Gastroesophageal sphincter (tissue), 4 donors: ENCODE measurements at regions not wholly inside any gene's neighbourhood (a gene's known extent, or its start where the extent isn't known, plus 50 kb on each side); places are given as distances from the start of the nearest gene placed in this dataset.

Source experiments
- ATAC-seq: fragments of 150-250 bp; one replicate; pipeline ENCODE4 v1.9.1; 2016; ENCODE audit warnings: mild to moderate bottlenecking, moderate library complexity
- H3K27ac ChIP-seq, 4 donors: fragments of 200-600 bp; sonication (generic) in 3 of 4; 1 replicate in 3 of 4; 2 replicates in 1 of 4; pipeline ENCODE4 v1.5.1; 2016 to 2019
- H3K27me3 ChIP-seq: fragments of 200-600 bp; sonication (generic); one replicate; pipeline ENCODE4 v1.5.1; 2019
- H3K36me3 ChIP-seq, 2 donors: fragments of 200-600 bp; sonication (generic); one replicate each; pipeline ENCODE4 v1.5.1; 2019; ENCODE audit warnings: control low read depth in 1 of 2
- H3K4me1 ChIP-seq, 3 donors: fragments of 200-600 bp; sonication (generic); 1 replicate in 2 of 3; 2 replicates in 1 of 3; pipeline ENCODE4 v1.5.1; 2016 to 2019; ENCODE audit warnings: control low read depth in 2 of 3
- H3K4me3 ChIP-seq, 2 donors: fragments of 200-600 bp; sonication (generic); one replicate each; pipeline ENCODE4 v1.5.1; 2019; ENCODE audit warnings: mild to moderate bottlenecking in 1 of 2, moderate library complexity in 1 of 2
- H3K9me3 ChIP-seq, 3 donors: fragments of 200-600 bp; sonication (generic); one replicate each; pipeline ENCODE4 v1.5.1; 2017 to 2019; ENCODE audit warnings: control low read depth in 2 of 3
- CTCF ChIP-seq, 4 experiments: fragments of 200-600 bp in 2 of 4; fragments of 450-650 bp in 2 of 4; sonication (generic) in 1 of 4; IDR thresholded peaks; one replicate each; pipeline ENCODE4 v1.5.1; 2017 to 2019; ENCODE audit warnings: antibody characterized with exemption in 4 of 4, mild to moderate bottlenecking in 2 of 4, moderate library complexity in 2 of 4
- EP300 ChIP-seq: sonication (generic); formaldehyde crosslinking; IDR thresholded peaks from one replicate; pipeline ENCODE4 v1.6.1; 2017; ENCODE audit warnings: antibody characterized with exemption, mild to moderate bottlenecking
- POLR2A ChIP-seq, 2 donors: fragments of 450-650 bp; IDR thresholded peaks; one replicate each; pipeline ENCODE4 v1.6.1; 2017; ENCODE audit warnings: antibody characterized with exemption in 2 of 2, mild to moderate bottlenecking in 2 of 2, moderate library complexity in 1 of 2
- POLR2AphosphoS5 ChIP-seq: sonication (generic); formaldehyde crosslinking; IDR thresholded peaks from one replicate; pipeline ENCODE4 v1.6.1; 2017; ENCODE audit warnings: antibody characterized with exemption
- WGBS, 2 donors: methylation state at CpG; one replicate each; pipeline ENCODE4 v1.1.5; 2018; ENCODE audit warnings: low coverage in 1 of 2; 5-methylcytosine and 5-hydroxymethylcytosine counted together

- H3K27me3 ChIP-seq: no peaks in the 10 kb centered on the region
- peaks cover 0 to 27% (median 18%) of the 10 kb centered on the region in 3 donors for H3K4me1 ChIP-seq
- H3K27ac ChIP-seq: no peak overlapping the region
- WGBS, 2 donors: 74 to 83% methylated on average over 7 of the region's 7 CpGs
- H3K4me3 ChIP-seq: no peak overlapping the region
- H3K9me3 ChIP-seq: no peaks in the 10 kb centered on the region
- TF ChIP-seq EP300 (no peak), POLR2AphosphoS5 (no peak), CTCF (IDR thresholded peaks at IDR 0.05) (no peak), POLR2A (IDR thresholded peaks at IDR 0.05) (no peak)
- no peak for ATAC-seq
- H3K36me3 ChIP-seq: no peaks in the 10 kb centered on the region
Observed at GRCh38 chr3:194246709-194247349, 104.3 kb downstream of the CPN2 start.

- Histone ChIP-seq H3K4me1 (peaks cover 0 to 27% (median 18%) of the 10 kb centered on the region in 3 donors), H3K36me3 (no peaks in the 10 kb centered on the region), H3K4me3 (no peak overlapping the region), H3K9me3 (no peaks in the 10 kb centered on the region), H3K27ac (no peak overlapping the region), H3K27me3 (no peaks in the 10 kb centered on the region)
- TF ChIP-seq POLR2A (IDR thresholded peaks at IDR 0.05): no peak
- no peak for TF ChIP-seq EP300
- TF ChIP-seq CTCF (IDR thresholded peaks at IDR 0.05): no peak
- TF ChIP-seq POLR2AphosphoS5: no peak
- 86 to 99% methylated on average over 7 to 8 of the region's 10 CpGs for WGBS, 2 donors
- ATAC-seq: no peak
Observed at GRCh38 chr3:194247350-194247740, 103.8 kb downstream of the CPN2 start.

- H3K4me3 ChIP-seq: no peak overlapping the region
- H3K27ac ChIP-seq: no peak overlapping the region
- TF ChIP-seq POLR2AphosphoS5 (no peak), POLR2A (IDR thresholded peaks at IDR 0.05) (no peak), CTCF (IDR thresholded peaks at IDR 0.05) (no peak), EP300 (no peak)
- 46 to 65% methylated on average over 4 to 9 of the region's 13 CpGs for WGBS, 2 donors
- H3K9me3 ChIP-seq: no peaks in the 10 kb centered on the region
- no peaks in the 10 kb centered on the region for H3K36me3 ChIP-seq
- H3K27me3 ChIP-seq: no peaks in the 10 kb centered on the region
- H3K4me1 ChIP-seq: peaks cover 0 to 27% (median 18%) of the 10 kb centered on the region in 3 donors
- no peak for ATAC-seq
Observed at GRCh38 chr3:194249323-194250097, 101.6 kb downstream of the CPN2 start.

- Histone ChIP-seq H3K36me3 (no peaks in the 10 kb centered on the region), H3K27me3 (no peaks in the 10 kb centered on the region), H3K9me3 (no peaks in the 10 kb centered on the region), H3K4me1 (peaks cover 0 to 27% (median 18%) of the 10 kb centered on the region in 3 donors), H3K27ac (no peak overlapping the region), H3K4me3 (peak overlapping the region in 1 of 2 donors; percentile 20)
- no peak for TF ChIP-seq CTCF (IDR thresholded peaks at IDR 0.05)
- TF ChIP-seq EP300: no peak
- TF ChIP-seq POLR2A (IDR thresholded peaks at IDR 0.05): no peak
- no peak for TF ChIP-seq POLR2AphosphoS5
- 11 to 17% methylated on average over 7 of the region's 20 CpGs for WGBS, 2 donors
- ATAC-seq: peak; percentile 47
Observed at GRCh38 chr3:194250098-194251002, 100.8 kb downstream of the CPN2 start.
